CD4-positive, alpha-beta T cell treated with Interleukin-4 for 1 hour (primary cell): ENCODE measurements at regions not wholly inside any gene's neighbourhood (a gene's known extent, or its start where the extent isn't known, plus 50 kb on each side); places are given as distances from the start of the nearest gene placed in this dataset.

ENCODE experiments used
- DNase-seq, 2 donors: peaks; one replicate each; pipeline ENCODE4 v3.0.0-alpha.2; 2020 to 2022

DNA sequence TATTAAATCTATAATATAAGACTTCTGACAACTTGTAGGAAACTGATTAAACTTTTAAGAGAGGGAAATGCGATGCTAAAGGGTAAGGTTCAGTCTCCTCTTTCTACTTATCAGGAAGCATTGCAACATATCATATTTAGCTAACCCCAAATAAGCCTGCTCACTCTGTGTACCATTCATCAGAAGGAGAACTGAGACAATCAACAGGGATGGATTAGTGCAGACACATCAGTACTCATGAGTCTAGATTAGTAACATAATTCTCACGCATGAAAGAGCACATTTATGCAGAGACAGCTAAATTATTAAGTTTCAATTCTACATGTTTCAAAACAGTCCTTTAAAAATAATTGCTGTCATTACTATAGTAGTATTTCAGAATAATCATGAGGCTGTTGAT lies 354.2 kb upstream of the ZWINT start:
- no peak for DNase-seq

DNA sequence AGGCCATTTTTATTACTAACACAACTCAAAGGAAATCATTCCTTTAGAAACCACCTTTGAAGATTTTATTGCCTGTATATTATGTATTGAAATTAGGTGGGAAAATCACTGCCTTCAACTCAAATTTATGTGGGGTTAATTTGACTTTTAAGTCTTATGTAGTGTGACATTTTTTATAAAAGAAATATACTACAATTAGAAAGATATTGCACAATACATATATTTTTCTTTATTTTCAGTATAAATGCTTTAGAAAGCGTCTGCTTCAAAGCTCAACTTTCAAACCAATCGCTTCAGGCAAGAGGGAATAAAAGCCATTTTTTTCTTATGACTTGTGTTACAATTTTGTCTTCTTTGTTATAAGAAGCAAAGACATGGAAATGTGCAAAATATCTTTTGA lies 337.4 kb upstream of the ZWINT start:
- DNase-seq: no peak

DNA sequence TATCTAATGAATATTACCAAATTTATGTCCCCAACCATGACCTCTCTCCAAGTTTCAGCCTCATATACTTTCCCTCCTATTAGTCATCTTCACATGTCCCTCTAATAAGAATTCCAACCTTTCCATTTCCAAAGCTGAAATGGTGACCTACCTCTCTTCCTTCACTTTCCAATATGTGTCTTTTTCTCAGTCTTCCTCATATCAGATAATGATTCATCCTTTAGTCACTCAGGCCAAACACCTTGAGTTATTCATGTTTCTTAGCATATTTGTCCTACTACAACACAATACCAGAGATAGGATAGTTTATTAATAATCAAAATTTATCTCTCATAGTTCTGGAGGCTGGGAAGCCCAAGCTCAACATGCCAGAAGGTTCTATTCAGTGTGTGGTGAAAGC lies 318.5 kb upstream of the ZWINT start:
- no peak for DNase-seq

DNA sequence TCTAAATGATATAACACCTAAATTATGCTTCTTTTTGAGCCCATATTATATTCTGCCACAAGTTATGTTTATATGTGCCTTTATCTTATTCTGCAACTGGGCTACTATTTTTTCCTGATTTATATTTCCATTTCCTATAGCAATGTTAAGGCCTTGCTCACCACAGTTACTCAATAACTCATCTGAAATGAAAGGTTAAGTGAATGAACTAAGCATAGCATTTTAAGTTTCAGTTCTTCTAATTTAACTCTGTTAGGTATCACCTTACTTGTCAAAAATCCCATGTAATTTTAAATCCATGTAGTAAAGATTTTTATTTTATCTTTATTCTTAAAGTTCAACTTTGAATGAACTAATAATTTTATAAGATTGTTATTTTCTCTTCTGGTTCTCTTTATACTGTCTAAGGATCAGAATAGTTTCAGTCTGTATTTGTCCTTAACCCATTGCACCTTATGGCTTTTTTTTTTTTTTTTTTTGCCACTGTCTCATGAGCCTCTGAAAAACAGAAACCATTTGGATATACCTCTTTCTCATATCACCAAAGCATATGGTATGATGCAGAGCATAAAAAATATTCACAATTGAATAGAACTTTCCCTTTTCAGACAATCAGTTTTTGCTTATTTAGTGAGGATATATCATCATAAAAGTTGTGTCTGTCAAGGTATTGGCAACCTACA lies 301.8 kb upstream of the ZWINT start:
- no peak for DNase-seq

DNA sequence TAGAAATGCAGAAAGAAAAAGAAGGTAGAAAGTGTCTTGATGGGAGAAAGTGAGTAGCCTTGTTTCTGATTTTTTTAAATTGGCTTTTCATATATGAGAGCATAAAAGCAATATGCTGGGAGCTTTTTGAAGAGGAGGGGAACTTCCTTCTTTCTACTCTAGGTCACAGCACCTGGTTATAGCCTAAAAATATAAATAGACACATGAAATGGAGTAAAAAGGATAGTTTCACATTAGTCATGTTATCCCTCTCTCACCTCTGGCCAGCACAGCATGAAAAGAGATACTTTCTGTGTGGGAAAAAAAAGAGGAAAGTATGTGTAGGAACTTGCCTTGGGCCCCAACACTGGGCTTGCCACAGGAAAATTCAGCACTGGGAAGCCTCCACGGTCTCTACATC lies 292.2 kb upstream of the ZWINT start:
- no peak for DNase-seq

DNA sequence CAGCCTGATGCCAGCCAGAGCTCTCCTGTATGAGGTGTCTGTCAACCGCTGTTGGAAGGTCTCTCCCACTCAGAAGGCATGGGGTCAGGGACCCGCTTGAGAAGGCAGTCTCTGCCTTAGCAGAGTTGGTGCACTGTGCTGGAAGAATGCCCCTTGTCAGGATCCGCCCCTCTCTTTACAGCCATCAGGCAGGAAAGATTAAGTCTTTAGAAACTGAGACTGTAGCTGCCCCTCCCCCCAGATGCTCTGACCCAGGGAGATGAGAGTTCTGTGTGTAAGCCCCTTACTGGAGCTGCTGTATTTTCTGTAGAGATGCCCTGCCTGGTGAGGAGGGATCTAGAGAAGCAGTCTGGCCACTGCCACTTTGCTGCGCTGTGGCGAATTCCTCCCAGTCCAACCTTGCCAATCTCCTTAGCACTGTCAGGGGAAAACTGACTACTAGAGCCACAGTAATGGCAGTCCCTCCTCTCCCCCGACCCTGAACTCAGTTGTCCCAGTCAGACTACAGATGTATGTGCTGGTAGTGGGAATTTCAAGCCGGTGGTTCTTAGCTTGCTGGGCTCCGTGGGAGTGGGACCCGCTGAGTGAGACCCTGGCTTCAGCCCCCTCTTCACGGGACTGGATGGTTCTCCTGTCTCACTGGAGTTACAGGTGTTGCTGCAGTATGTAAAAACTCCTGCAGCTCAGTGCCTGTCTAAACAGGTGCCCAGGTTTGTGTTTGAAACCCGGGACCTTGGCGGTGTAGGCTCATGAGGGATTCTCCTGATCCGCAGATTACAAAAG lies 285.5 kb upstream of the ZWINT start:
- DNase-seq: no peak

DNA sequence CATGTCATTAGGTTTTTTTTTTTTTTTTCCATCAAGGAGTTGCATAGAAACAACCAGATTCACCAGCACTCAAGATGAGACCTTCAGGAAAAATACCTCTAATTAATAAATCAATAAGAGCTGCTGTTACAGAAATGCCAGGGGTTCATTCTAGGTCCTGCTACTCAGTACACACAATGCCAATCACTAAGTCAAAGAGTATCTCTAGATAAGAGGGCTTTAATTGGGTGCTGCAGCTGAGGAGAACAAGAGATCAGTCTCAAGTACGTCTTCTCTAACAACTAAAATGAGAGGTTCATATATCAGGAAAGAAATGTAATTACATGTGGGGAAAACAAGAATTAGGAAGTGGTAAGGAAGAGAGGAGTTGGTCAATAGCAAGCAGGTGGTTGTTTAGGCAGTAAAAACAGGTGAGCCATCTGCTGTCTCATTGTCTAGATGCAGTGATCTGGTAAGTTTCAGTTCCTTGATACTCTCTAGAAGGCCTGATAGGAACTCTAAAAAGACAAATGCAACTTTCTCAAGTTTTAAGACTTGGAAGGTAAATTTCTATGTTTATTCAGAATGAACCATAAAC lies 272.9 kb upstream of the ZWINT start:
- no peak for DNase-seq

DNA sequence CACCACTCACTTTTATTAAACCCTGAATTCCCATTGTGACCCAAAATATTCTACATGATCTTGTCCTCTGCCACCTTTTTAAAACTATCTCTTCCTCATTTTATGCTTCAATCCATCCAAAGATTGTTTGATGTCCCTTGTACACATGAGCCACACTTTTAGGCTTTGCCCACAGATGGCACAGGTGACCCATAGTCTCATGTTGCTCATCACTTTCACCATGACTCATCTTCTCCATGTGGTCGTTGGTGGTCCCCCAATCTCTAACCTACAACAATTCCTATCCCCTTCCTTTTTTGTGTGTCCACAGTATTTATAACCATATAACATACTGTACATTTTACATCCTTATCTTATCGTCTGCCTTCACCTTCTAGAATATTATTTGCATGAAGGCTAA lies 271.5 kb upstream of the ZWINT start:
- DNase-seq: no peak

DNA sequence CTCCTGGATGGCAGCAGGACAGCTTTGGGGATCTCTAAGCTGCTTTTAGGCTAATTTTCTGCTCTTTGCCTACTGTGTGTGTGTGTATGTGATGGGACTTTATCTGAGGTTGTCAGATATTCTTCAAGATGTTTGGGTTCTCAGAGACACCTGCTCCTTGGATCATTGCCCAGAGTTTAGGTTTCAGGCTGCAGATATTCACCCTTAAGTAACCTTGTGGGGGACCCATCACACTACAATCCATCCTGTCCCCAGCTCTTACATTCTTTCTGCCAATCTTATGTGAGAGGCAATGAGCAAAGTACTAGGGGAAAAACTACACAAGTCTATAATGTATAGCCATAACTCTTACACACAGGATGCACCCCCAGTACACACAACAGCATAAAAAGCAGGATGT lies 263.0 kb upstream of the ZWINT start:
- no peak for DNase-seq

DNA sequence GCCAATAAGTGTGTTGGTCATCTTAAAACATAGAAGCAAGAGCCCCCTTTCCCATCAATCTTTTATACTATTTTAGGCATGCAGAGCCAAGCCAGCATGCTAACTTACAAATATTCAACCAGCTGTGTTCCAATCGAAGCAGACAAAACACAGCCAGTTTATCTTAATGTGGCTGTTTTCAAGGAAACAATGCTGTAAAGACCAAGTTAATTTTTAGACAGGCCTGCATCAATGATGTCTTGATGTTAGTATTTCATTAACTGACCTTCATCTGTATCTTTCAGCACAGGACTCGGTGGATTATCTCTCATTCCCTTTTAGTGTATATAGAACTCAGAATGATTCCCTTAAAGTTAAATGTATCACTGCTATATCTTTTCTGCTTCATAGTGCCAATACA lies 262.0 kb upstream of the ZWINT start:
- DNase-seq: no peak

DNA sequence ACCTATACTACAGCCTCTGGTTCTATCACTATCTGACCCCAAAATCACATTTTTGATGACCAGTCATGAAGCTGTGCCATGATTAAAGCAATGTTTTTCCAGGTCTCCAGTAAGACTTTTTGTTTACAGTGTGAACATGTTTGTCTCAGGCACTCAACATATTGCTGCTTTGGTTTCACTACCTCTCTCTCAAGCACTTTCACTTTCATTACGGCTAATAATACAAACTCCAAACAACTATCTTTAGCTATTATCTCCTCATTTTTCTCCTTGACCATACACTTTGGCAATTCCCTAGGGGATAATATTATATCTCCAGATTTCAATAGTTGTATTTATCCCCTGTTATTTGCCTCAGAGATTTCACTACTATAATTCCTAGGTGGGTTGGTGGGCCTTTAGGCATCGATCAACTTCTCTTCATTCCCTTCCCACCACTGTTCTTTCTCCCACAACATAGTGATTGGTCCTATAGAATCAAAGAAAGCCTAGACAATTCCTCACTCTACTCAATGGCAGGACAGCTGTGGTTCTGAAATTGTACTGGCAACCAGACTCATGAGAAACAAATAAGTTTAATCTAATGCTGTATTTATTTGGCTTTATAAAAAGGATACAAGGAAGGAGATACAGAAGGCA lies 261.4 kb upstream of the ZWINT start:
- peak in 1 of 2 donors; percentile 4 for DNase-seq

DNA sequence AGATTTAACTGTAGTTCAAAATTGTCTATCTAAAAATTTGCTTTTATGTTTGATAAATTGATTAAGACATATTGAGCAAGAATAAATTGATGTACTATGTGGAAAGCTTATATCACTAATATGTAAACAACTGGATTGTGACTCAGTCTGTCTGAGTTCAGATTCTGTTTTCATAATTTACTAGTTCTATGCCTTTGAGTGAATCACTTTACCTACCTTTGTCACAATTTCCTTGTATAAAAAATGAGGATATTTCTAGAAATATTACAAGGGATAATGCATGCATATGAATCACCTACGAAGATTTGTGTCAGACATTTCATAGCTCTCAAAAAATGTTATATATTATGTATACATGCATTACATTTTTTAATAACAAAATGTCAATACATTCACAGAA lies 245.1 kb upstream of the ZWINT start:
- no peak for DNase-seq

DNA sequence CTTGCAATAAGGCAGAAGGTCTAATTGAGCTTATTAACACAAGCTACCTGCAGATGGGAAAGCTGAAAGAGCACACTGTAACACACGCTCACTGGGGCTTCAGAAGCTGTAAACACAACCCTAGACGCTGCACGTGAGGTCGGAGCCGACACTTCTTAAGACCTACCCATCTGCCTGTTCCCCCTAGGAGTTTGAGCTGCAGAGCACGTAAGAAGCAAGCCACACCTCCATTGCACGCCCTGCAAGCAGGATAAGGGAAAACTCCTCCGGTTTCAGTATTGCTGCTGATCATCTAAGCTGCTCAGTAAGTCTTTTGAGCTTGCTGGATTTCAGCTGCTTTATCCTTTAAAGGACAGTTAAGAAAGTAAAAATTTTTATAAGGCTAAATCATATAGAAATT lies 244.0 kb upstream of the ZWINT start:
- DNase-seq: no peak

DNA sequence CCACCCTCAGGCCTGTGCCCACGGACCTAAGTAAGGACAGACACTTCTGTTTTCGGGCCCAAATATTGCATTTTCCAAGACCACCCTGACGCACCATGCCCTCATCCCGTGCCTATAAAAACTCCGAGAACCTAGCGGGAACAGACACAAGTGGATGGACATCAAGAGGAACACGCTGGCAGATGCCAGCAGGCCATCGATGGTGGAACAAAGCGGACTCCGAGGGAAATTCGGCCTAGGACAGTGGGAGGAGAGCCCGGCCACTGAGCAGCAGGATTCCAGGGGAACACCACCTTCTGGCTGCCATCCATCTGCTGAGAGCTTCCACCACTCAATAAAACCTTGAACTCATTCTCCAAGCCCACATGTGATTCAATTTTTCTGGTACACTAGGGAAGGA lies 243.6 kb upstream of the ZWINT start:
- no peak for DNase-seq

DNA sequence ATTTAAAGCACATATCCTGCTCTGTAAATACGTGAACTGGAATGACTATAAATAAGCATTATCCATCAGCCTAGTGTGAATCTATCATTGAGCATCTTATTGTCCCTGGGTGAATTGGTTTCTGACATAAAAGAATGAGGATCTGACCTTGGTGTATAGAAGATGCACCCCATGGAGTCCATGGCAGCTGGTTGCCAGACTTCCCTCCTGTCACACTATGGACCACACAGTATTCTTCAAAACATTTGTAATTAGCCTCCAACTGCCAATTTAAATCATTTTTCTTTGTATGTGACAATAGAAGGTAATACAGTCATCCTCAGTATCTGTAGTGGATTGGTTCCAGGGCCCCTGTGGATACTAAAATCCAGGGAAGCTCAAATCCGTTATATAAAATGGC lies 238.1 kb upstream of the ZWINT start:
- DNase-seq: no peak

DNA sequence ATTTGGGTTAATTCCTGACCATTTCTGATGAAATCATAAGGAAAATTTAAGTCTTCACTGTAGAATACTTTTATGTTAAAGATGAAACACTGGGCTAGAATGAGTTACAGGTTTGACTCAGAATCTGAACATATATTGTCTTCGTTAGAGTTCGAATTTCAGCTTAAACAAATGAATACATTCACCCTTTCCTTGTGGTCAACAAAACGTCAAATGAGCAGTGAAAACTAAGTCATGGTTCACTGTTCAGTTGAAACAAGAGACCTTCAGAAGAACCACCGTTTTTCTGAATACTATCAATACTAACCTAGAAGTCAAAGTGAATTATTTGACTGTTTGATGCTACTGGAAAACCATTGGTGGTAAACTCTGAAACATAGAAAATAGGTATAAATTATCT lies 235.2 kb upstream of the ZWINT start:
- DNase-seq: no peak

DNA sequence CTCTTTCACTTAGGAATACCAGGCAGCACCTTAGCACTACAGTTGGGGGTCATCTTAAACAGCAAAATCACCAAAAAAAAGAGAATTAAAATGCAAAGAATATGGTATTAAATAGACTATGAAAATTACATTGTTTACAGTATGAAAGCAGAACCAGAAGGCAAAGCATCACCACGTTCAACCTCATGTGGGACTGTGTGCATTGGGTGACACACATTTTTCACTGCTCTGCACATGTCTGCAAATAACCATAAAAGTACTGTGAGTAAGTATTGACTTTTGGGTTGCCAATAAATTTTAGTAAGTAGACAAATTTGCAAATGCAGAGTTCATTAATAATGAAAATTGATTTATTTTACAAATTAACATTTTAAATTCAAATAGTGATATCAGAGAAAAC lies 232.1 kb upstream of the ZWINT start:
- DNase-seq: no peak

DNA sequence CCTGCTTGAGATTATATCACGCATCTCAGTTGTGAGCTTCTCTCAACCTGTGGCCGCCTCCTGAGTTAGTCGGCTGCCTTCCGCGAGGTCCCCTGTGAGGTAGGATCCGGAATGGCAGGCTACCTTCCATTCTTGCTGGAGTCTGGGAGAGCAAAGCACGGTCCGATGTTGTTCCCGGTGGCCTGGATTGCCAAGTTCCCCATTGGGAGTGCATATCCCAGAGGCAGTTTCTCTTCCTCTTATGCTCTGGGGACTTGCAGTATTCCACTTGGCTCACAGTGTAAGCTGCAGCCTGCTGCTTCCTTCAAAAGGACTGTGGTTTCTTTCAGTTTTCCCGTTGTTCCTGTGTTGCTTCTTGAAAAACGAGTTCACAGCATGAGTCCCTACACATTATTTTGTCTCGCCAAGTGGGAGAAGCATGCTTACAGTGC lies 225.4 kb upstream of the ZWINT start:
- no peak for DNase-seq

DNA sequence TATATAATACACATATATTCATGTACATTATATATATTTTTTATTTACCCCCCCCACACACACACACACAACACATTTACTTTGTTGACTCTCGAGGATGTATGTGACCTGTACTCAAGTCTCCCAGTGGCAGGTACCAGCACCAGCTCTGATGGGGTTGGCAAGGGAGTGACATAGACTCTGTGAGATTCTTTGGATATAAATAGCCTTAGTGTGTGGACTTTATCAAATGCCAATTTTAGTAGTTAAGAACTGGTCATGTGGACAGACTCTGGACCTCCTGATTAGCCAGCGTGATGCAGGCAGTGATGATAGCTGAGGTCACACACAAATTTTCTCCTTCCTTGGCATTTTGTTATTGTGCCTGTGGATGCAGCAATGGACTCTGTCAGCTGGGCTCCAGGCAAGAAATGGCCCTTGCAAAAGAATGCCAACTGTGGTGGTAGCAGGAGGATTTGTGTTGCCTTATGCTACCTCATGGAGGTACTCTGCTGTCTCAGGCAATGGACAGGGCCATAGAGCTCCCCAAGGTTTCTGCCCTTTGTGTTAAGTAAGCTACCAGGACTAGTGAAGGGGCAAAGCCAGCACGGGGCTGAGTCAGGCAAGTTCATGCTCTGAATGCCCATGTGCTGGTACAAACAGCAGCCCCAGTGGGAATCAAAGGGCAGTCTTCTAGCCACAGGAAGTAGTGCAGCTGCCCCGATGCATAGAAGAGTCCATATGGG lies 224.6 kb upstream of the ZWINT start:
- no peak for DNase-seq

DNA sequence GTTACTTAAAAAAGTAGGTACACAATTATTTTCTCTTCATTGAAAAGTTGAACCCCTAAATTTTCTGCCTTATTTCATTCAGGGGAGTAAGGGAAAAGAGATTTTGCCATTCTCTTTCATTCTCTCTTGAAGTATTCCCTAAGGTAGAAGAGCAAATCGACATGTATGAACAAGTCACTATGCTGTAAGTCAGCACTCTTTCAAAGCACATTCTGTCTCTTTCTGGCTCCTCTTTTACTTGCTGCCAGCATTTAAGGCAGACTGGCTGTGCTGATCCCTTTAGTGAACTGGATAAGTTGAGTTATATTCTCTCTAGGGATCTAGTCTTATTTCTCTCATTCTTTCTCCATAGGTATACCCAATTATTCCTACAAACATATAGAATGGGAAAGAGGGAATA lies 222.3 kb upstream of the ZWINT start:
- no peak for DNase-seq

DNA sequence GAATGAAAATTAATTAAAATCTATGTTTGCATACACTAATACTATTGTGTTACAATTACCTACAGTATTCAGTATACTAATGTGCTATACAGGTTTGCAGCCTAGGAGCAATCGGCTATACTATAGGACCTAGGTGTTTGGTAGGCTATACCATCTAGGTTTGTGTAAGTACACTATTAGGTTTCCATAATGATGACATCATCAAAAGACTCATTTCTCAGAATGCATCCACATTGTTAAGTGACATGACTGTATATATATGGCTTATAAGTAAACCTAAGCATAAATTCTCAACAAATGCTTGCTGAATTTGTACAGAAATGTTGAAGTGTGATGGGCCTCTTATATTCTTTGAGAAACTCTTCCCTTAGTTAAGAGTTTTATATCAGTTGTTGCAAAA lies 206.5 kb upstream of the ZWINT start:
- DNase-seq: no peak

DNA sequence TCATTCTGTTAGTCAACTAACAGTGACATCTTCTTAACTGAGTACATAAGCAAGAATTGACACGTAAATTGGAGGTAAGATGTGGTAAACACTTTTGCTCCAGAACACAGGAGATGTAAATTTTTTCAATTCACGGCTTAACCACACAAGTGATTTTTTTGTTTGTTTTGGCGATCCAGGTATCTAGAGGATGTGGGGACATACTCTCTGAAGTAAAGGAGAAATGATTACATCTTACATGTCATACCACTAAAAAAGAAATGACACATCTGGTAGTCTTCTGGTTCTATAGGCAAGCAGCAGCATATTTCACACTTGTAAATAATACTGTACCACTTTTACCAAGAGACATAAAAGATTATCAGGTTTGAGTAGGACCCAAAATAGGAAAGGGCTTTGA lies 200.3 kb upstream of the ZWINT start:
- DNase-seq: no peak

DNA sequence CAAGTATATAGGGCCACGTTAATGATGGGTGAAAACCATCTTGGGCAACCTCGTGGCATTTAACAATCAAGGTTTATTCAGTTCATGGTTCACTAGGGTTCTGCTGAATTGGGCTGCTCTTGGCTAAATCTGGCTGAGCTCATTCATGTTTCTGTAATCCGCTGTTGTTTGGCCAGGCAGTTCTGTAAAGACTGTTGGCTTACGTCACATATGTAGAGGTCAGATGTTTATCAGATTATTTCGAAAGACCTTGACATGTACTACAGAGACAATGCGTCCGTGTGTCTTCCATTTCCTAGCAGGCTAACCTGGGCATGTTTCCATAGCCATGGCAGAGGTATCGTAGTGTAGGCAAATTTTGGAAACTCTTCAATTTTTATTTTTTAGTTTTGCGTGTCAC lies 190.0 kb upstream of the ZWINT start:
- no peak for DNase-seq
